HG03159 (cell line): ENCODE measurements at regions not wholly inside any gene's neighbourhood (a gene's known extent, or its start where the extent isn't known, plus 50 kb on each side); places are given as distances from the start of the nearest gene placed in this dataset.
"Not testable (repeated sequence)": the region's sequence is repeated elsewhere in the genome, so short reads cannot be mapped to it uniquely, and the experiment has no call there.

ENCODE experiments used
- ATAC-seq: cut with Tn5 transposase; IDR thresholded peaks from one replicate; pipeline ENCODE4 v1.9.1; 2021; ENCODE audit warnings: mild to moderate bottlenecking, moderate library complexity; ENCODE audit not compliant: unreplicated experiment

DNA sequence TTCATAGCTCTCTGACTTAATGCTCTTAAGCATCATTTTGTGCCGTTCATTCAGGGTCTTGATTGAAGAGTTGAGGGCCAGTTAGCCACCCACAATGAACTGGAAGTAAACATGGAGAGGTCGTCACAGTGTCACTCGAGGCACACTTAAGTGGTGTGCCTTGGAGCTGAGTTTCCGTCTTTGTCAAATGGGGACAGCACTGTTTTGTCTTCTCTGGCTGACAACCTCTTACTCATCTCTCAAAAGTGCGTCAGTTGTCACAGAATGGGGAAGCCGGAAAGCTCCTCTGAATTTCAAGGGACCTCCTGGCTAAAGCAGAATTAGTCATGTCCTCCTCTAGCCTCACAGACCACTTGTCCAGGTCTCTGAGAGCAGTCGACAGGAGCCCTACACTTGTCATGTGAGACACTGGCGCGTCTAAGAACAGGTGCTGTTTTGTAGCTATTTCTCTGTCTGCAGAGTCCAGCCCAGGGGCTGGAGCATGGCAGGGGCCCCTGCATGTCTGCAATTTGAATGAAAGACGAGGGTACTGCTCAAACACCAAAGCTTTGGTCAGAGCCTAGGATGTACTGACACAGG lies 231.5 kb downstream of the NPIPA7 start:
- not testable (repeated sequence) for ATAC-seq

DNA sequence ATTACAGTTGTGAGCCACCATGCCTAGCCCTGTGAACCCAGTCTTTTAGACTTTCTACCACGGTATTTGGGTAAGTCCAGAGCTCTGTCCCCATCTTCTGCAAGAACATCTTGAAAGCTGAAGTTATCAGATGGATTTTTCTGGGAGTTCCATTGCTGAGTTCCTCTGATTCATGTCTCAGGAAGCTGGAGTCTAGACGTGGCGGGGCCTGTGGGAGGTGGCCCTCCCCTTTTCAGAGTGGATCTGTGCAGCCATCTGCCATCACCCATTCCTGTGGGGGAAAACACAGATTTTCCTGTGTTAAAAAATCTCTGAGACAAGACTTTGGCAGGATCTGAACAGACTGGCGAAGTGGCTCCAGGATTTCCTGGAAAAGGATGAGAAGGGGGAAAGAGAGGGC lies 234.3 kb downstream of the NPIPA7 start:
- not testable (repeated sequence) for ATAC-seq

GRCh38 chr16:16614484-16614883 lies 235.5 kb downstream of the NPIPA7 start:
- not testable (repeated sequence) for ATAC-seq

GRCh38 chr16:16618963-16619465 lies 240.1 kb downstream of the NPIPA7 start:
- ATAC-seq: not testable (repeated sequence)

DNA sequence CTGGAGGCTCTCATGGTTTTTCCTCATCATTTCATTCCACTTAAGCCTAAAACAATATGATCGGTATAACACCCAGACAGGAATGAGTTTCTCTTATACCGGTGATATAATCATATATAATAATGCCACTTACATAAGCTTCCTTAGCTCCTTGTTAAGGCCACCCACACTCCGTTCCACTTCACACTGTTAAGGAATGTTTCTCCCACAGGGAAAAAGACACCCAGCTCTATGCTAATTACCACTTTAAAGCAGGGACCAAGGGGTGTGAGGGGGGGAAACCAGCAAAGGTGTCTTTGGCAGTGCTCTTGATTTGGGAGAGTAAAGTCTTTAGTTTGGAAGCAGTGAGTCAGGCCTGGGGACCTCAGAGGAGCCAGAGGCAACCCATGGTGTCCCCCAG lies 245.4 kb downstream of the NPIPA7 start:
- ATAC-seq: not testable (repeated sequence)

GRCh38 chr16:16625140-16625539 lies 246.2 kb downstream of the NPIPA7 start:
- not testable (repeated sequence) for ATAC-seq

GRCh38 chr16:16627865-16628264 lies 248.9 kb downstream of the NPIPA7 start:
- ATAC-seq: not testable (repeated sequence)

GRCh38 chr16:16638231-16638630 lies 259.3 kb downstream of the NPIPA7 start:
- ATAC-seq: not testable (repeated sequence)

DNA sequence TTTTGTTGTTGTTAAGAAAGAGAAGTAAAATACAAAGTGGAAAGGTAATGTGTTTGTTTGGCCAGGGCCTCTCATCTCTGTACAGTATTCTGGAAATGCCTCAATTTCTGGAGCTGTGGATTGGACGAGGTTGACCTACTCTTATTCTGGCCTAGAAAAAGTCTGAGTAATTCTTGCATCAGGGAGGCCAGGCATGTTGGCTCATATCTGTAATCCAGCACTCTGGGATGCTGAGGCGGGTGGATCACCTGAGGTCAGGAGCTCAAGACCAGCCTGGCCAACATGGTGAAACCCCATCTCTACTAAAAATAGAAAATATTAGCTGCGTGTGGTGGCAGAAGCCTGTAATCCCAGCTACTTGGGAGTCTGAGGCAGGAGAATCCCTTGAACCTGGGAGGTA lies 259.8 kb downstream of the NPIPA7 start:
- ATAC-seq: not testable (repeated sequence)

DNA sequence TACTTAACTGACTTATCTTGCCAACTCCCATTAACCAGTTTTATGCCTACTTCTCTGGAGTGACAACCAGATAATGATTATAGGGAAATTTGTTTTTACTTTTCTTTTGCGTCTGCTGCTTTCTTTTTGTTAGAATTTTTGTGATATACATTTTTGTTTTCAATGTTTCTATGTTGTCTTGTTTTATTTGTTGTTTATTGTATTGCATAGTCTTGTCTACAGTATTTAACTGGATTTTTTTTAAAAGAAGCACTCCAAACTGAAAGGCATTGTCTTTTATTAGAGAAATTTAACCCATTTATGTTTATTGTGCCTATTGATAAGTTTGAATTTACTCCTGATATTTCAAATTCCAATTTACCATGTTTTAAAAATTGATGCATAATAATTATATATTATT lies 264.9 kb downstream of the NPIPA7 start:
- ATAC-seq: not testable (repeated sequence)

DNA sequence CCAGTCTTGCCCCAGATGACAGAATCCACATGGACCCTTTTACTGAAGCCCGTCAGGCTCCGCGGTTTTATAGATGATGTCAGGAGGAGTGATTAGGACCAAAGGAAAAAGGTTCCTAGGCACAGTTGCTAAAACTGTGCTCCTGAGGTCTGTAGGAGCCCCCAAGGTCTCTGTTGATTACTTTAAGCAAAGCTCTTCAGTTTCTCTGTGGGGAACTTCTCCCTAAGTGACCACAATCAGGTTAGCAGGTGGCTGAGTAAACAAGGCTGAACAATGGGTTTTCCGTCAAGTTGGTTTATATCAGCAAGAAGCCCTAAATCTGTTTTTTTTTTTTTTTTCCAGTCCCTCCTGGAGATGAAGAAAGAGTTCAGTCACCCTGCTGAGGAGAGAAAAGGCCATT lies 269.1 kb downstream of the NPIPA7 start:
- not testable (repeated sequence) for ATAC-seq

DNA sequence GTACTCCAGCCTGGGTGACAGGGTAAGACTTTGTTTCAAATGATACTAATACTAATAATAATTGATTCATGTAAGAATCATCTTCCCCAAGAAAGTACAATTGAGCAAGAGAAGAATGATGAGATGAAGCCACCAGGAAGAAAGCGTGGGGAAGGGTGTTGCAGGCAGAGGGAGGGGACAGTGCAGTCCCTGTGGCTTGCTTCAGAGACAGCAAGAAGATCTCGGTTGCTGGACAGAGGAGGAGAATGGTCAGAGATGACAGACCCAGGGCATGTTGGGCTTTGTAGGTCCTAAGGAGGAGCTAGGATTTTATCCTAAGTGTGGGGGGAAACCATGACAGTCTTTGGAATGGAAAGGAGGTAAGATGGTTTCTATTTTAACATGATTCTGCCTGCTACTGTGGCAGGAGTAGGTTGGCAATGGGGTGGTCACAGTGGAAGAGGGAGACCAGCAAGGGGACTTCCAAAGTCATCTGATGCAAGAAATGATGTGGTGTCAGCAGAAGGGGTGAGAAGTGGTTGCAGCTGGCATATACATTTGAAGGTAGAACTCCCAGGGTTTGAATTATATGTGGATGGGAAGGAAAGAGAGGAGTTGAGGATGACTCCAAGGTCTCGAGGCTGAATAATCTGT lies 293.4 kb downstream of the NPIPA7 start:
- ATAC-seq: not testable (repeated sequence)

GRCh38 chr16:16674820-16675219 lies 295.9 kb downstream of the NPIPA7 start:
- not testable (repeated sequence) for ATAC-seq

GRCh38 chr16:16721849-16722248 lies 342.9 kb downstream of the NPIPA7 start:
- ATAC-seq: not testable (repeated sequence)

DNA sequence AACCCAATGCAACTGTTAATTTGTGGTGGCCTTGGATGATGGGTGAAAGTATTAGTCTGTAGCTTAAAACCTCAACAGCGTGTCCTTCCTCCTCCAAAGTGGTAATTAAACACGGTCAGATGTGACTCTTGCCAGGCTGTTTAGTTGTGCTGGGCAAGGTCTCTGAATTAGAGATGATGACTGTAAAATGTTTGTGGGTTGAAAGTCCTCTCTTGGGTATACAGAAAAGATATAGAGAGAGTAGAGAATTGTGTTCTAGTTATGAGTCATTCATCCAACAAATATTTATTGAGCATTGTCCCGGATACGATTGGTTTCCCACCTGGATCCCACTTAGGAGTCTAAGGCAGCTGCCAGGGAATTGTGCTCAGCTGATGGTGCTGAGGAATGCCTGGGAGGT lies 343.7 kb downstream of the NPIPA7 start:
- ATAC-seq: not testable (repeated sequence)

GRCh38 chr16:16723819-16724519 lies 345.0 kb downstream of the NPIPA7 start:
- ATAC-seq: not testable (repeated sequence)

GRCh38 chr16:16727048-16727447 lies 348.1 kb downstream of the NPIPA7 start:
- not testable (repeated sequence) for ATAC-seq

DNA sequence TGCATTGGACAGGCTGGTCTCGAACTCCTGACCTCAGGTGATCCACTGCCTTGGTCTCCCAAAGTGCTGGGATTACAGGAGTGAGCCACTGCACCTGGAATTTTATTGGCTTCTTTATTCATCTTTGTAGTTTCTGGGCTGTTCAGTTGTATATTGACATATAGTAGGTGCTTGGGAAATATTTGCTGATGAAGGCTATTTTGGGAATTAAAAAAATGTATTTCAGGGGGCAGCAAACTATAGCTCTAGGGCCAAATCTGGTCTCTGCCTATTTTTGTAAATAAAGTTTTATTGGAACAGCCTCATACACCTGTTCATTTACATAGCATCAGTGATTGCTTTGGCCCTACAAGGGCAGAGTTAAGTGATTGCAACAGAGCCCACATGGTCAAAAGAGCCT lies 363.6 kb downstream of the NPIPA7 start:
- not testable (repeated sequence) for ATAC-seq

- ATAC-seq: not testable (repeated sequence)
Observed at GRCh38 chr16:16754992-16755667, 376.2 kb downstream of the NPIPA7 start.

DNA sequence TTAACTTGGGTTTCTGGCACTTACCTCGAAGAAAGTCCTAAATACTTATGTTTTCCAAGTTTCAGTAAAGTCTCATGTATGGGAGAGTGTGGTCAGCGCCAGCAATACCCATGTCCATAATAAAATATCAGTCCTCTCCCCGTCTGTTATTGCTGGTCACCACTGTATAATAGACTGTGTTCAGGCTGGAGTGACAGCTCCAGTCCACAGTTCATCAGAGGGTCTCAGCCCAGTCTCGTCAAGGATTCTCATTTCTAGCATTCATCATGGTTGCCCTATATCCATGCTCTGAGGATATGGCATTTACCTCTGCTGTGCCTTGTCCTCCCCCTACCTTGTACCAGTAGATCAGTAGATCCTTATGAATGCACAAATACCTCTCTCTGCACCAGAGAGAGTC lies 384.5 kb downstream of the NPIPA7 start:
- ATAC-seq: no peak

GRCh38 chr16:16770717-16771116 lies 391.8 kb downstream of the NPIPA7 start:
- ATAC-seq: not testable (repeated sequence)
